GM21825 (cell line): ENCODE measurements at regions not wholly inside any gene's neighbourhood (a gene's known extent, or its start where the extent isn't known, plus 50 kb on each side); places are given as distances from the start of the nearest gene placed in this dataset.
"Not testable (repeated sequence)": the region's sequence is repeated elsewhere in the genome, so short reads cannot be mapped to it uniquely, and the experiment has no call there.

Source experiments
- ATAC-seq: cut with Tn5 transposase; IDR thresholded peaks from one replicate; pipeline ENCODE4 v1.9.1; 2021; ENCODE audit warnings: mild to moderate bottlenecking, moderate library complexity; ENCODE audit not compliant: unreplicated experiment

DNA sequence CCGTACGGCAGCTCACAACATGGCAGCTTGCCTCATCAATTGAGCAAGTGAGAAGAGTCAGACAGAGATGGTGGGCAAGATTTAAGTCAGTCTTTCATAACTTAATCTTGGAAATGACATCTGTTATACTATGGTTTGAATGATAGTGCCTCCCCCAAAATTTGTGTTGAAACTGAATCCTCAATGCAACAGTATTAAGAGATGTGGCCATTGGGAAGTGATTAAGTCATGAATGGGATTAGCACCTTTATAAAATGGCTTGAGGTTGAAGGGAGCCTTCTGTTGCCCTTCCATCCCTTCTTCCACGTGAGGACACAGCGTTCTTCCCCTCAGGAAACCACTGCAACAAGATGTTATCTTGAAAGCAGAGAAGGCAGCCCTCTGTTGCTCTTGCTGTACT lies 124.2 kb downstream of the C12orf75 start:
- ATAC-seq, result no peak

DNA sequence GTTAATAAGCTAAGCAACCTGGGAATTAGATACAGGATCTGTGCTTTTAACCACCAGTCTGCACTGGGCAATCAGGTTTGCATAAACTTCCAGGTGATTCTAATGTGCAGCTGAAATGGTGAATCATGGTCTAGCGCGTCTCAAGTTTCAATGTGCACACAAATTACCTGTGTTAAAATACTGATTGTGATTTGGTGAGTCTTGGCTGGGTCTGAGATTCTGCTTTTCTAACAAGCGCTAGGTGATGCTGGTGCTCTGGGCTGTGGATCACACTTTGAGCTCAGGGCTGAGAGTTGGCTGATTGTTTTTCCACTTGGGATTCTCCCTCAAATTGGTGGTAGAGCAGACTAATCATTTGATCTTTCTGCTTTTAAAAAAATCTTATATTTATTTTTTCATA lies 124.8 kb downstream of the C12orf75 start:
- ATAC-seq, result no peak

DNA sequence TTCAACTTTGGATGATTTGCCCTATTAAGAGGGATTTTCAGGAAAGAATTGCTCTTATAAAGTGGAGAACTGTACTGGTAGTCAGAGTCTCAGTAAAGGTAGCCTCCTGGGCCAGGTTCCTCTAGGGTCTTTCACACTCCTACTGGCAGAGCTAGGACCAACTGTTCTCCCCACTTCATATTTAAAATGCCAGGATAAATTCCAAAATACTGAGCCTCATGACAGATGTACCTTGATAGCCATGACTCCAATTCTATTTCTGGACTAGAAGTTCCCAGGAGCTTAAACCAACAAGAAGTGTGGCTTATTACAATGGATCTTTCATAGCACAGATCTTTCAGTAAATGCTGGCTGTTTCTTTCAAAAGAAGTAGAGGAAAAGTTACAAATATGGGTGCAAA lies 126.5 kb downstream of the C12orf75 start:
- ATAC-seq, result no peak

DNA sequence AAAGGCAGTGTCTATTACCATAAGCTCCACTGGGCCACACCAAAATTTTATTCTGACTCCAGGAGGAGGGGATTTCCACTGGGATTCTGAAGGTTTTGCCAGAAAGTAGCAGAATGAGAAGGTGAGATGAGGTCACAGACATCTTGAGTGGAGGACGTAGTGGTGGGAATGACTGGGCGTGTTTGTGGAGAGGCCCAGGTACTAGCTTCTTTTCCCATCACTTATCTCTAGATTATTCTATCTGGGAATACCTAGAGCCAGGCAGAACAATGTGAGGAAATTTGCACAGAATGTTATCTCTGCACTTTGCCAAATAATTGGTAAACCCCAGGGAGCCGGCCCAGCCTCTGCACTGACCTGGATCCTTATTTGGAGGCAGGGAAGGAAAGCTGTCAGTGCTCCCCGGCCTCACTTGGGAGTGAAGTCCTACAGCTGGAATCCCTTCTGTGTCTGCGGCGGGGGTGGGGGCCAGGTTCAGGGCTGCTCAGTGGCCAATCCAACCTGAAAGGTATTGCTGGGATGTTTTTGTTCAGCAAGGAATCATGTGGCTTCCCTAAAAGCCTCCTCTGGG lies 129.4 kb downstream of the C12orf75 start:
- ATAC-seq, result no peak

DNA sequence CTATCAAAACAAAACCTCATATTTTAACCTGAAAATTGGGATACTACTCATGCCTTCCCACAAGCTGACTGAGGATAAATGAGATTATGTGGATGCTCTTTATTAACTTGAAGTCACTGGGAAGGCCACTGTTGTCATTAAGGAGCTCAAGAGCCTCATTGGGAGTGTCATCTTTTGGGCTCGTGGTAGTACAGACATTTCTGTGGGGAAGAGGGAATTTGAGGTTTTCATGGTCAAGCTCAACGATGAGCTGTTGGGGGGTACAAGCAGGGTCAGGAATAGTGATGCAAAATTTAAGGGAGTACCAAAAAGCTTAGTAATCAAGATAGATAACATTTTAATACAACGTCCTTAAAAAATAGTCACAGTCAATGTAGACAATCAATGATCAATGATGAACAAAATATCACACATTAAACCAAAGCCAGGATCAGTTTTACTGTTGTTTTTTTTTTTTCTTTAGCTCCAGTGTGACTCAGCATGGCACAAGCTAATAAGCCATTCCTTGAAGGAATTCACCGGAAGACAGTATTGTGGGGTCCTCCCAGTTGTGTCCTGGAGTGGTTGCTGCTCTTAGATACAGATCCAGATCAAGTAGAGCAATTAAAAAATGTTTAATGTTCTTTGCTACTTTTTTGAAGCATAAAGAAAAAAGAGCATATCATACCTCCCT lies 130.9 kb downstream of the C12orf75 start:
- no peak for ATAC-seq

DNA sequence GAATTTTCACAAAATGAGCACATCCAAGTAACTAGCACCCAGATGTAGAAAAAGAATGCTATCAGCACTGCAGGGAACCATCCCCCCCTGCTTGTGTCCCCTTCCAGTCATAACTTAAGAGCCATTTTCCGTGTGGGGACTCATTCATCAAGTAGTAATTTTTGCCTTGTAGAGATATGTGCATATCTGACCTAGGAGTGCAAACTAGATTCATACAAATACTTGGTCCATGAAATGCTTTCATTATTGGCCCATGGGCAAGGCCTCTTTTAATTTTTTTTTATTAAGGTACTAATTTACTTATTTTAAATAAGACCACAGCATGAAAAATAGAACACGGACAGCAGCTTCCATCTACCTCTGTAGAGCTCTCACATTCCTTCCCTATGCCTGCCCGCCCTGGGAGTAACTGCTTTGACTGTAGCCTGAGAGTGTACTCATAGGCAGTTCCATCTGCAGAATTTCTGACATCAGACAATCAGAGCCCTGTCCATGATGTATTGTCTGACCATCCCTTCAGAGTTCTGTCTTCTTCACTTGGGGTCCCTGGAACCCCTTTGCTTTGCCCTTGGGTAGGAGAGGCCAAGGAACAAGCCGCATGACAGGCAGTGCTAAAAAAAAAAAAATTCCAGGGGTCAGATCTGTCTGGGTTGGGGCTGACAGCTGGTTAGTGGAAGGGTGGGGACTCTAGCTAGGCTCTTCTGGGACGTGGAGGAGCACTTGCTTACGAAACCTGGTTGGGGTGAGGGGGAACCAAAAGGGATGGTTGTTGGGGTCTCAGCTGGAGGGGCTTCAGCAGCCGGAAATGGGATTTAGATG lies 131.7 kb downstream of the C12orf75 start:
- no peak for ATAC-seq

DNA sequence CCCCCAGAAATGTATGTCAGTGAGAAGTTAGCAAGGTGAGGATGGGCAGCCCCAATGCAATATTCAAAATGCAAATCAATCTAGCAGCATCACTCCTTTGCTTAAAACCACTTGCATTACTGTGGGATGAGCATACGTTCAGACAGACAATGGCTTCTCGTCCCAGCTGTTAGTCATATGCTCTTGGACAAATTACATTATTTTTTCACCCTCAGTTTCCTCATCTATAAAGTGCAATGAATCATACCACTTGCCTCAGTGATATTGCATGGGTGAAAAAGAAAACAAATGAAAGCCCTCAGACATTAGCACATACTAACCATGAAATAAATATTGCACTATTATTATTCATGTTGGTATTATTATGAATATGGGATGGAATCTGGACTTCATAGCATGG lies 132.3 kb downstream of the C12orf75 start:
- ATAC-seq, result no peak

DNA sequence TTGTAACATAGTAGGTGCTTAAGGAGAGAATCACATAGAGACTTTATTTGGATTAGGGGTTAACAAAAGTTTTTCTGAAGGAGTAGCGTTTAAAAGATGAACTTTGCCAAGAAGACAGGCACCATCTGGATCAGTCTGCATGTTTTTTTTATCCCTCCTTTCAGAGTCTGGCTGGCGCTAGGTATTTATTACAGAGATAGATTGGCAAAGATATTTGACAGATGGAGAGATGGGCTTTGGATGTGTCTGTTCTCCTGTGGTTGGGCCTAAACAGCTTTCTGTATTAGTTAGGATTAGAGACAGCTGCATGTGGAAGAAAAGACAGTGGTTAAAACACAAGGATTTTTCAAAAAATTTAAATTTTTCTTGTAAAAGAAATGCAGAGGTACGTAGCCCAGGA lies 133.9 kb downstream of the C12orf75 start:
- ATAC-seq, result no peak

DNA sequence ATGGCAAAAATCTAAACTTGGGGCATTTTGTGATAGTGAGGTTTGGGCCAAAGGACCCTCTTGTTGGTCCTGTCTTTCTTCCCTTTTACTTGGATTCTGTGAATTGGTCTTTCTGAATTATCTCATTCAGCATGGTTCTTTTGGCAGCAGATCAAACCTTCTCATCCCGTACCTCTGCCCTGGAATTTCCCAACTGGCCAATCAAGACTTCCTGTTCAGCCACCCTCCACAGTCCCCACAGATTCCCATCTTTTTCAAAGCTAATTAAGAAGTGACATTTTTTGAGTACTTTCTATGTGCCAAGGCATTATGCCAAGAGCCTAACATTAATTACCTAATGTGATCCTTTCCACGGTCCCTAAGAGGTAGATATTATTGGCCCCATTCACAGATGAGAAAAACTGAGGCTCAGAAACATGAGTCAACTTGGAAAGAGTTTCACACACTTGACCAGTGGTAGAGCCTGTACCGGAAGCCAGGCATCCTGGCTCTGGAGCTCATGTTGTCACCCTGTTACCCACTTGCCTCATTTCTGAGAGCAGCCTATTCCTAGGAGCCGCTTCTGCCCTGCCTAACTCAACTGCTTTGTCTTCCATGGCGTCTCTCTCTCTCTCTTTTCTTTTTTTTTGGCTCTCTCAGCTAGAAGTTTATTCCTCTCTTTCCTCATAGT lies 135.9 kb downstream of the C12orf75 start:
- ATAC-seq, result no peak

DNA sequence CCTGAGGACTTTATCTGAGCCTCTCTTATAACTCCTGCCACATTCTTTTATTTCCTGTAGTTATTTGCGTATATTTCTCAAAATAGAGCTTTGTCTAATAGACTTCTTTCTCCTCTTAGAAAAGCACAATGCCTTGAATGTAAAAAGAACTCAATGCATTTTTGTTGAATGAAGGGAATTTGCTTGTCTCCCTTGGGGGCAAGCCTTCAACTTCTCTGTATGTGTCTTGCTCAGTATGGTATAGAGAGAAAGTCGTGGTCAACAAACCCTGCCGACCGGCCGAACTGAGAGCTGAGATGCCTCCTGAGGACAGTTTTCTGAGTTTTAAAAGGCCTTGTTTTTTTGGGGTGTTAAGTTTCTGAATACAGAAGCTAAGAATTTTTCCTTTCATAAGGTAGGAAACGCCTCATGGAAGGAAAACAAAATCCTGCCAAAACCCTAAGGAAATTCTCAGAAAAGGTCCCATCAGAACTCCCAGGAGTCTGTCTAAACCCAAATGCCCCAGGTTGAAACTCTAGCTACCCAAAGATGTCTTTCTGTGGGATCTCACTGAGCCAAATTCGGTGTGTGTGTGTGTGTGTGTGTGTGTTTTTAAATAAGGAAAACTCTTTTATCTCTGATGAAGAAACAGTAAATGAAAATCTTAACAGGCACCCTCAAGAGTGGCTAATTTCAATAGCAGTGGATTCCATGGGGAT lies 136.6 kb downstream of the C12orf75 start:
- no peak for ATAC-seq

DNA sequence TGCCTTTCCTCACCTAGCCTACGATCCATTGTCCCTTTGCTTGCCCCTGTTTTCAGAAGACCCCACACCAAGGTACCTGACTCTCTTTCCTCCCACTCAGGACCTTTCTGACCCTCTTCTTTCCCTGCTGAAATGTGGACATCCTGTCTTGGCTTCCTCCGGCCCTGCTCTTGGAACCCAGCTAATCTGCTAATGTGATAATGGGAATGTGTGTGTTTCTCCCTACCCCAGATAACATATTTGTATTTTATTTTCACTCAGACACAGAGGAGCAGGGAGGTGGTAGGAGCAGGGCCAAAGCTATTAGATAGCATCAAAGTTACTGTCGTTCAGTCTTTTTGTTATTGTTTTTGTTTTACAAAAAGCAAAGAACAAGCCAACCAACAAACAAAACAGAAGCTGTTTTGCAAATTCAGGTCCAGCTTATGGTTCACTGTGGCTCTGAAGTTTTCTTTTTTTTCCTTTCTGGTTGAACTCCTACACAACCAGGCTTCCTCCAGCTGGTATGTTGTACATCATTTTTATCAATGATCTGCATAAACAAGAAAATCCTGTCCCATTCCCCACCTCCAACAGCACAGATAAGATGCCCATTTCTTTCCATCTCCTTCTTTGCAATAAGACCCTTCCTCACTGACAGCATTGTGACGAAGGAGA lies 137.3 kb downstream of the C12orf75 start:
- no peak for ATAC-seq

DNA sequence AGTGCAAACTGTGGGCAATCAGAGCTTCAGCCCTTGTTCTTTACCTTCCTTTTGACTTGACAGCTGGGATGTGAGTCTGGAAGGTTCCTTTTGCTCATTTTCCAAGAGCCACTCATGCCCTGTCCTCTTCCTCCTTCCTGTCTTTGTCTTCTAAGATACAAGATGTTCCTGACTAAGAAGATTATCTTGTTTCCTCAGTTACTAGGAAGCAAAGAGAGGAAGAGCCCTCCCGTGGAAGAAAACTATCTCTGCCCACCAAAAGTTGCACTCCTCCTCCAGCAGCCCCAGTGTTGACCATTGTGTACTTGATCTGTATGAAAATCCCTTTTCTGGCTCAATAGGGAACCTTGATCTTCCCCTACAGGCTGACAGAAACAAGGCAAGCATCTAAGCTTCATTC lies 138.0 kb downstream of the C12orf75 start:
- ATAC-seq, result no peak

DNA sequence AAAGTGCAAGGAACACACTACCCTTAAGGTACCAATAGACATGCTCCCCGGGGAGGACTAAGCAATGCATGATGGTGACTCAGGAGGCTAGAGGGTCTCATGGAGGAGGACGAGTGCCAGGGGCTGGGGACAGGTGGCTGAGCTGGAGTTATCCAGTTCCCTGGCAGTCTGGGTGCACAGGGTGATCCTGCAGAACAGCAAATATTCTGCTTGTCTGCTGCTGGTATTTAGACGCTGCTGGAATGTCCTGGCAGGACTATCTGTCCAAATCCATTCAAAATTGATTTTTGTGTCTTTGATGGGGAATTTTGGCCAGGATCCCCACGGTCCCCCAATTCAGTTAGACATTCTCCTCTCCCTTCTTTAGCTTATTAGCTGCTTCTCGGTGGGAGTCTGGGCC lies 138.7 kb downstream of the C12orf75 start:
- ATAC-seq, result no peak

DNA sequence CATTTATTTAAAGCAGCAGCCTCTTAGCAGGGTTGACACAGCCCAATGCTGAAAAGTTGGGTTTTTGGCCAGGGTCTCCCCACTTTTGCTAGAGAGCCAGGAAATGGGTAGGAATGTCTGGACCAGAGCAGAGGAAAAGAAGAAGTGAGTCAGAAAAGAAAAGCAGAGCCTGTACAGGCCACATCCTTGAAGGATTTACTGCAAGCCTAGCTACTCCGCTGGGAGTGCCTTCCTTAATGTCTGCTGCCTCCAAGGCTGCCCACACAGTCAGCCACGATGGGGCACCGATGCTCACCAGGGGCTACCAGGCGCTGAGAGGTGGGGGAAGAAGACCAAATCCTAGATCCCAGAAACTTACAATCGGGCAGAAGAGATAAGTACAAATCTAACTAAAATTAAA lies 139.2 kb downstream of the C12orf75 start:
- no peak for ATAC-seq

DNA sequence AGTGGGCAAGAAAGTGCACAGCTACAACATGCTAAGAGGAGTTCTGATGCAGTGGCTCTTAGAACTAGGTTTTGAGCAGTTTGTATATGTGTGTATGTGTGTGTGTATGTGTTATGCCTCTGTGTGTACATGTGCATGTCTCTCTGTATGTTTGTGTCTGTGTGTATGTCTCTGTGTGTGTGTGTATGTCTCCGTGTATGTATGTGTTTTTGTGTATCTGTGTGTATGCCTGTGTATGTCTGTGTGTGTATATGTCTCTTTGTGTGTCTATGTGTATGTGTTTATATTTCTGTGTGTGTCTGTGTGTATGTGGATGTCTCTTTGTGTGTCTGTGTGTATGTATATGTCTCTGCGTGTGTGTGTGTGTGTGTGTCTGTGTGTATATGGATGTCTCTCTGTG lies 139.6 kb downstream of the C12orf75 start:
- no peak for ATAC-seq

DNA sequence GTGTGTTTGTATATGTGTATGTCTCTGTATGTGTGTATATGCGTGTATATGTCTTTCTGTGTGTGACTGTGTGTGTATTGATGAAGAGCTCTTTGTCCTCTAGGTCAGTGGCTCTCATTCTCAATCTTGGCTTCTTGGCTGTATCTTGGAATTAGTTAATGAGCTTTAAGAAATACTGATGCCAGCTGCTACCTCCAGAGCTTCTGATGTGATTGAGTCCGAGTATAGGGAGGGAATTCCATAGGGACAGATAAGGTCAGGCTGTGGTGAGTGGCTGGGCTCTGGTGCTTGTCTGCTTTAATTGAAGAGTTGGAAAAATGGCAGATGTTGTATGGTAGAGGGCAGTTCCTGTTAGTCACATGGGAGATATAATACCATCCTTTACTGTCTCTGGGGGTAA lies 140.1 kb downstream of the C12orf75 start:
- ATAC-seq, result no peak

DNA sequence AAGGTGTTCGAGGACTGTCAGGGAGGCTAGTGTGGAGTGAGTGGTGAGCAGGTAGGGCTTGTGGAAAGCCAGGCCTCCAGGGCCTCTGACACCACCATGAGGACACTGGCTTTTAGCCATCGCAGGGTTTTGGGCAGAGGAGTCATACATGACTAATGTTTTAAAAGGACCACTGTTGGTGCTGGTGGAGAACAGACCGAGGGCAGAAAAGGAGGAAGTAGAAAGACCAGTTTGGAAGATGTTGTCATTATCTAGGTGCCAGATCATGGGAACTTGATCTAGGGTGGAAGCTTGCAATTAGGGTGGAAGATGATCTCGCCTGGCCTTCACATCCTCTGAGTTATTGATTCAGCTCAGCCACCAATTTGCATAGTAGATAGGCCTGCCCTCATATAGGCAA lies 144.2 kb downstream of the C12orf75 start:
- ATAC-seq, result no peak

DNA sequence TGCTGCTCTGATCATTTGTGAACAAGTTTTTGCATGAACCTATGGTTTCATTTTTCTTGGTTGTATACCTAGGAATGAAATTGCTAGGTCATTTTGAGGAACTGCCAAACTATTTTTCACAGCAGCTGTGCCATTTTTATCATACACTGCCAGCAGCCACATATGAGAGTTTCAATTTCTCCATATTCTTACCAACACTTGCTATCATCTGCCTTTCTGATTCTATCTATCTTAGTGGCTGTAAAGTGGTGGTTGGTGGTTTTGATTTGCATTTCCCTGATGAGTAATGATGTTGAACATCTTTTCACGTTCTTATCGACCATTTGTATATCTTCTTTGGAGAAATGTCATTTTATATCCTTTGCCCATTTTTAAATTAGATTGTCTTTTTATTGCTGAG lies 146.1 kb downstream of the C12orf75 start:
- no peak for ATAC-seq

DNA sequence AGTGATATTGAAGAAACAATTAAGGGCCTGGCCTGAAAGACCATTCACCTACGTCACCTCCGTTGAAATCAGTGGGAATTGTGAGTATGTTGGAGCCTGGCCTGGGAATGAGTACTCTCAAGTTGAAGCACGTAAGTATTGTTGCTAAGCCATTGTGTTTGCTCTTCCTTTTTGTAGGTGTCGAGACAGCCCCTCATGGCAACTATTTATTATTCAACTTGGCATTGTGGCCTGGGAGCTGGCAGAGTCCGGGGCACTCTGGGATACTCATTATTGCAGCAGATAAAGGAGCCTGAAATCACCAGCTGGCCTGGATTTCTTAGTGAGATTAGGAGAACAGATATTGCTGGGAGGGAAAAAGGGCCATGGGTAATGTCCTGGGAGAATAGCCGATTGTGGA lies 147.4 kb downstream of the C12orf75 start:
- ATAC-seq, result no peak

DNA sequence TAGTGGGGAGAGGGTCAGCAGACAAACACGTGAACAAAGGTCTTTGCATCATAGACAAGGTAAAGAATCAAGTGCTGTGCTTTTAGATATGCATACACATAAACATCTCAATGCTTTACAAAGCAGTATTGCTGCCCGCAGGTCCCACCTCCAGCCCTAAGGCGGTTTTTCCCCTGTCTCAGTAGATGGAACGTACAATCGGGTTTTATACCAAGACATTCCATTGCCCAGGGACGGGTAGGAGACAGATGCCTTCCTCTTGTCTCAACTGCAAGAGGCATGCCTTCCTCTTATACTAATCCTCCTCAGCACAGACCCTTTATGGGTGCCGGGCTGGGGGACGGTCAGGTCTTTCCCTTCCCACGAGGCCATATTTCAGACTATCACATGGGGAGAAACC lies 148.3 kb downstream of the C12orf75 start:
- not testable (repeated sequence) for ATAC-seq

DNA sequence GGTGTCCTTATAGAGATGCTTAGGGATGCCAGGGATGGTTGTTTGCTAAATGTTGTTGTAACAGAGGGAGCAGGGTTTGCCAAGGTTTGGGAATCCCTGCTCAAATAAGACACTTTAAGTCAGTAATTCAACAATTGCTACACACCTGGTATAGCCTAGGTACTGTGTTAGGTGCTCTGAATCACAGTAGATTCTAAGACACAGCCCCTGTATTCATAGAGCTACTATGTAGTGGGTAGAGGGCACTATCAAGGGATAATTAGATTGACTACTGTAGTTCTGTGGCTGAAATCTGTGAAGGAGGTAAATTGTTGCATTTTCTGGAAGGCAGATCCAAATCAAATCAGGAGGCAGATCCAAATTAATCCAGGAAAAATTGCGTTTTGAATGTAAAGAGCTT lies 149.2 kb downstream of the C12orf75 start:
- ATAC-seq, result no peak
